Fibroblast of the aortic adventitia (primary cell): ENCODE measurements at regions not wholly inside any gene's neighbourhood (a gene's known extent, or its start where the extent isn't known, plus 50 kb on each side); places are given as distances from the start of the nearest gene placed in this dataset.
A peak's percentile ranks its signal among the peaks of the same experiment; 100 is the strongest.

Experiments used
- DNase-seq: peaks from one replicate; pipeline ENCODE4 v3.0.0-alpha.2; 2010; ENCODE audit warnings: low read depth
- H3K4me3 ChIP-seq: 2 replicates; pipeline ENCODE4 v1.5.1; 2011; ENCODE audit warnings: low read depth, mild to moderate bottlenecking, control low read depth, low read length, moderate library complexity
- CTCF ChIP-seq: IDR thresholded peaks from 2 replicates; pipeline ENCODE4 v1.5.1; 2011; ENCODE audit warnings: mild to moderate bottlenecking, low read length, control low read depth, inconsistent platforms; ENCODE audit not compliant: insufficient read depth

- no peak for DNase-seq
- TF ChIP-seq CTCF, result no peak
- H3K4me3 ChIP-seq, result no peak overlapping the region
Measured at GRCh38 chr7:18216270-18216669, 188.6 kb upstream of the PRPS1L1 start.

- peak; percentile 66 for DNase-seq
- no peak for TF ChIP-seq CTCF
- no peak overlapping the region for H3K4me3 ChIP-seq
Measured at GRCh38 chr7:18221377-18222293, 194.0 kb upstream of the PRPS1L1 start.

GRCh38 chr7:18222636-18223035 is 195.0 kb upstream of the PRPS1L1 start:
- no peak for DNase-seq
- no peak for TF ChIP-seq CTCF
- no peak overlapping the region for H3K4me3 ChIP-seq

- H3K4me3 ChIP-seq, result no peak overlapping the region
- no peak for DNase-seq
- no peak for TF ChIP-seq CTCF
Measured at GRCh38 chr7:18224138-18224537, 196.5 kb upstream of the PRPS1L1 start.

- H3K4me3 ChIP-seq, result no peak overlapping the region
- TF ChIP-seq CTCF, result no peak
- no peak for DNase-seq
Measured at GRCh38 chr7:18225067-18225466, 197.4 kb upstream of the PRPS1L1 start.

- no peak for TF ChIP-seq CTCF
- no peak for DNase-seq
Measured at GRCh38 chr7:18226598-18226997, 199.0 kb upstream of the PRPS1L1 start.

More at GRCh38 chr7:18226598-18226997, 199.0 kb upstream of the PRPS1L1 start:
- H3K4me3 ChIP-seq, result no peak overlapping the region
